Left colon (tissue), 2 donors: ENCODE measurements at regions not wholly inside any gene's neighbourhood (a gene's known extent, or its start where the extent isn't known, plus 50 kb on each side); places are given as distances from the start of the nearest gene placed in this dataset.
A peak's percentile ranks its signal among the peaks of the same experiment; 100 is the strongest.
"Not testable (repeated sequence)": the region's sequence is repeated elsewhere in the genome, so short reads cannot be mapped to it uniquely, and the experiment has no call there.

Experiments
- ATAC-seq: fragments of 200-7000 bp; cut with Tn5 transposase; one replicate; pipeline ENCODE4 v1.9.1; 2020; ENCODE audit warnings: mild to moderate bottlenecking, moderate library complexity
- DNase-seq, 2 donors: peaks; one replicate each; pipeline ENCODE4 v3.0.0-alpha.2; 2020
- intact Hi-C, 2 donors: fragments of 100-400 bp; cut with DNase I in 1 of 2; cut with micrococcal nuclease in 1 of 2; formaldehyde crosslinking; loops; one replicate each; pipeline versions ENCODE4 v1.11.2 to v1.14.0; 2022; cut with DNase I, micrococcal nuclease
- donor health status: DM: no; HTN: no; CAD: no.
- donor health status: DM: yes; HTN: yes; CAD: no.

DNA sequence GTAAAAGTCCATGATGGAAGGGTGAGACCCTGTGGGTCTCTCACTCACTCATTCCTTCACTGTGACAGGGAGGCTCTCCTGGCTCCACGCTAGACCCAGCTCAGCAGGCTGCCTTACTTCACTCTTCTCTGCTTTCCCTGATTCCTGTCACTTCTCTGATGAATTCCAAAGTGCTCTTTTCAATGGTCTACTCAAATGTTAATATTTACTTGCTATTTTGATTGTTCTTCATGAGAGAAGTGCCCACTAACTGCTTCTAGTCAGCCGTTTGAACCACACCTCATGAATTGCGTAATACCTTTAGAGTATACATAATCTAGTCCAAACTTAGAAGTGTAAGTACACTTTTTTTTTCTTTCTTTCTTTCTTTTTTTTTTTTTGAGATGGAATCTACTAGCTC lies 1350.2 kb upstream of the RAG2 start:
- DNase-seq, result no peak
- intact Hi-C loops, result no loop called here
- no peak for ATAC-seq

DNA sequence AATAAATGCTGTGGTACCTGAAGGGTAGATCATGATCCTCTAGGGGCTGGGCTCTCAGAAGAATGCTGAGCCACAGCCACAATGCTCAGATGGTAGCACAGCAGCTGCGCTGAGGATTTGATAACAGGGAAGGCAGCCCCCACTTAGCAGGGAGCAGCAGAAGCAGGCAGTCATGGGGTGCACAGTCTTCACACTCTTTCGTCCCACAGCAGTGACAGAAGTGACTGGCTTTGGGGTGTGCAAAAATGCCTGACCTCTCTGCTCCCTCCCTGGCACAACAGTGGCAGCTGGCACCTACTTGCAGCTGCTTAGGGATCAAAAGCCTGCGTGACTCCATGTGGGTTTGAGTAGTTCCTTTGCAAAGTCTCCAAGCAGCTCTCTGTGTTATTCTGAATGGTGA lies 1349.8 kb upstream of the RAG2 start:
- intact Hi-C loops, result no loop called here
- no peak for ATAC-seq
- no peak for DNase-seq

DNA sequence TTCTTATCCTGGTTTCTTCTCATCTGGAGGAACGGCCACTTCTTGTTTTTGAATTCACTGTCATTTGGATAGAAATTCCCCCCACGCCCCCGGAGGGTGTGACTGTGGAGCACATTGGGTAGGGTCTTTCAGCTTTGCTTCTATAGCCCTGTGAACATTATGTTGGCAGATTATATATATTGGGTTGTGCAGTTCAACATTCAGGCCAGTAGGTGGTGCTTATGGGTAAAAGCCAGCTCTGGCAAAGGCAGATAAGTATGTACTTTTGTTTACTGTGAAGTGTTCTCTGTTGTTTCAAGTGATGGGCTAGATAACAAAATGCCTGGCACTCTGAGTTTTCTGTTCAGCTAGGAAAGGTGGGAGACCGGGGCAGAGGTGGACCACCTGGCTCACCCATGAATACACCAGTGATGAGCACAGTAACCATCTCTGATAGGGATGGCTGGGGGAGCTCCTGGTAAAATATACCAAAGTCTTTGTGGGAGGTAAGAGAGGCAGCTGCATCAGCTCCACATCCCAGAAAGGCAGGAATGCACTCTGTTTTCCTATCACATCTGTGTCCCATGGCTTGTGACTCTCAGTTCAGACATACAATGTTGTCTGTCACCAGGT lies 1348.2 kb upstream of the RAG2 start:
- DNase-seq, result peak in 1 of 2 donors; percentile 11
- no peak for ATAC-seq
- intact Hi-C loops, result no loop called here

- intact Hi-C loops, result no loop called here
- ATAC-seq (no peak), DNase-seq (no peak)
Measured at GRCh38 chr11:37942081-37942480, 1344.0 kb upstream of the RAG2 start.

DNA sequence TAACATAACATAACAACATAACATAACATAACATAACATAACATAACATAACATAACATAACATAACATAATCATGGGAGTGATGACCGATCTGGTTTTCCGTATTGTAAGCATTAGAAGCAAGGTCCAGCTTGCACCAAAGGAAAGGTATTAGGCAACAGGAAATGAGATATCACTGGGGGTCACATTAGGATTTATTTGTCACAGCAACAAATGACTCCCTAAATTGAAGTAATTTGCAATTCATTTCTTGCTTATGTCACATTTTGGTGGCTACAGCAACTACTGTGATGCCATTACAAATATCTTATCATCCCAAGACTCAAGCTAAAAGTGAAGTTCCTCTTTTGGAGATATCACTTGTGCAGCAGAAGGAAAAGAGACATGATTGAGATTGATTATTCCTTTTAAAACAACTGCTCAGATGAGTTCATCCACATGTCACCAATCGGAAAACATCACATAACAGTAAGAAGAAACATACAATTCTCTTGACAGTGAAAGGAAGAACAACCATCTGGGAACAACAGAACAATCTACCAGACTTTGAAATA lies 1331.1 kb upstream of the RAG2 start:
- intact Hi-C loops, result no loop called here
- DNase-seq (no peak), ATAC-seq (no peak)

DNA sequence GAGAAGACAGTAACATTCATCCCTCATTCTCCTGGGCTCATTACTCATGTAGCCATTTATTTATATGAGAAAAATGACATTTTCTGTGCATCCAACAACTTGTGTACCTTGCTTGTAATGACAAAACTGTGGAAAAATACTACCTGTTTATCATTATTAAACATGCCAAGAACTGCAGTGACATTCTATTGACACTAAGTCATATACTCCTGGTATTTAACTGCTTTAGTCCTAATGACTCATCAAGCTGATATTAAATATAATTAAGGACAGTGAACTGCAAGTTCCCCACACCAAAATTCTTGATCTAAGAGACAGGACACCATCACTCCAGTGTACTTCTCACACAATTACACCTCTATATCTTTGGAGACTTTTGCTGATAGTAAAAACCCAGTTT lies 1328.7 kb upstream of the RAG2 start:
- ATAC-seq (no peak), DNase-seq (no peak)
- intact Hi-C loops, result no loop called here

GRCh38 chr11:37916331-37916730 lies 1318.3 kb upstream of the RAG2 start:
- ATAC-seq, result no peak
- no peak for DNase-seq
- intact Hi-C loops, result no loop called here

GRCh38 chr11:37914859-37915258 lies 1316.8 kb upstream of the RAG2 start:
- intact Hi-C loops, result no loop called here
- DNase-seq (no peak), ATAC-seq (no peak)

DNA sequence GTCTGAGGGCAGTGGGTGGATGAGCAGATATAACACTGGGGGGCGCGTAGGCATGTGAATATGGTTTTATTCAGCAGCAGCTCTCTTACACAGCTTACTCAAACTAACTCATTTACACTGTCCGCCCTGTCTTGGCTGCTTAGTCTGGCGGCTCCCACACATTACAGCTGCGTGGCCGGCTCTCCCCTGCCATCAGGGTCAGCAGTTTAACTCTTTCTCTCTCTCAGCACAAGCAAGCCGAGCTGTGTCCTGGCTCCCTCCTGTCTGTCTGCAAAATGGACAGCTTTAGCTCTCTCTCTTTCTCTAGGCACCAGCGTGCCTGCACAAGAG lies 1310.1 kb upstream of the RAG2 start:
- intact Hi-C loops, result no loop called here
- ATAC-seq (no peak), DNase-seq (no peak)

DNA sequence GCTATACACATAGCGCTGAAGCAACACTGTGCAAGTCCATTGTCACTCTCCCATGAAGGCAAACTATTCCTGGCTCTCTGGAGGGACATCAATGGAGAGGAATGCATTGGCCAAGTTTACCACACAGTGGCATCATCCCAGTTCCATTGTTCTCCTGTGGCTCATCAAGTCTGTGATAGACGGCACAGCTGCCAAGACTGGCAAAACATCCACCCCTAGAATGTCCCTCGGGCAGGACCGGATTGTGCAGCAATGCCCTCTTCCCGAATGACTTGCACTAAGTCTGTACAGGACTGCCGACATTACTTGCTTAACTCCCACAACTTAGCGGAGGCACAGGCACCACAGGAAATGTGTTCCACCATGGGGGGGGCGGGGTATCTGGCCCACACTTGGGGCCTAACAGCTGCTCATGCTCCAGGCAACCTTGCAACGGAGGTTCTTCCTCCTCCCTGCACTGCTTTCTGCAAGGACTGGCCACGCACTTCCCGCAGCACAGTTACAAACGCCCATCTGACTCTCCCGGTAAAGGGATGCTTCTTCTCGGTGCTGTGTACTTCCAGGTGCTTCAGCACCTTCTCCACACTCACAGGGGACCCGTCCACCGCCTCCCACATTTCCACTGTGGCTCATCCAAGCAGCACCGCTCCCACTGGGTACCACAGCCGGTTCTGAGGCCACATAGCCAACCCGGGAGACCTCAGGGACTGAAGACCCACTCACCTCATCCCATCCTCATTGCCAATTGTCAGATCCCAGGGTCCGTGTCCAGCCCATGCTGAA lies 1309.6 kb upstream of the RAG2 start:
- intact Hi-C loops, result no loop called here
- DNase-seq, result no peak

DNA sequence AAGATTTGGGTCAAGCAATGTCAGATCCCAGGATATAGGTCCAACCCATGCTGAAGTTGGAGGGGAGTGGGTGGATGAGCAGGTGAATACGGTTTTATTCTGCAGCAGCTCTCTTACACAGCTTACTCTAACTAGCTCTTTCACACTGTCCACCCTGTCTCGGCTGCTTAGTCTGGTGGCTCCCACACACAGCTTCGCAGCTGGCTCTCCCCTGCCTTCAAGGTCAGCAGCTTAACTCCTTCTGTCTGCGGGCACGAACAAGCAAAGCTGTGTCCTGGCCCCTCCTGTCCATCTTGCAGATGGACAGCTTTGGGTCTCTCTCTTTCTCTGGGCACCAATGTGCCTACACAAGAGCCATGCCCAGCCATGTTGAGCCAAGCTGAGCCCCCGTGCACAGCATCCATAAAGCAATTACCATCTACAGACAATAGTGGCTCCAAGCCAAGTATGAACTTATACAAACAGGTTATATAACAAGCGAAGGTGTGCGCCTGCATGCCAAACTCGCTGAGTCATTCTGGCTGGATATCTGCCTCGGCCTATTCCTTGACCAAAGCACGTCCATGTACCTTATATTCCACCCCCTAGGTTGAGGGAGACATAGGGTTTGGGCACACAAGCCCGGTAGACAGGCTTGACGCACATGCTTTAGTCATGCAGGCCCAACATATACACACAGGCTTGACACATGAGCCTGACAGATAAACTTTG lies 1307.8 kb upstream of the RAG2 start:
- peak in 1 of 2 donors; percentile 39 for DNase-seq

More for the DNA sequence above, 1309.6 kb upstream of the RAG2 start:
- ATAC-seq, result no peak

DNA sequence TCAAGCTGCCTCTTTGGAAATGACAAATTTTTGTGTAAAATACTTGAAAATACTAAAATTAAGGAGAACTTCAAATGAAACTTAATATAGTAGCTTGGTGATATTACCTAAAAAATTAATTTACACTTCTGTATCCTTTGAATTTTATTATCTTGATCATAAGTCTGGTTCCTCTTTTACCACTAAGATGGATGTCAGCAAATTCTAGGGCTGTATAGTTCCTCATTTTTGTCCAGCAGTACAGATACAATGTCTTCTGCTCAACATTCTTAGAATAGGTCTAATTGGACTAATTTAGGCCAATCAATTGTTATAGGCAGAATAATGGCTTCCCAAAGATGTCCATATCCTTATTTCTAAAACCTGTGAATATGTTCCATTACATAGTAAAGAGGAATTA lies 1298.0 kb upstream of the RAG2 start:
- ATAC-seq (no peak), DNase-seq (no peak)
- intact Hi-C loops, result no loop called here

More for the DNA sequence above, 1307.8 kb upstream of the RAG2 start:
- intact Hi-C loops, result no loop called here
- peak; percentile 35 for ATAC-seq

GRCh38 chr11:37881741-37882140 lies 1283.7 kb upstream of the RAG2 start:
- DNase-seq, result no peak
- intact Hi-C loops, result no loop called here
- no peak for ATAC-seq

GRCh38 chr11:37861671-37862070 lies 1263.6 kb upstream of the RAG2 start:
- intact Hi-C loops, result no loop called here
- ATAC-seq (no peak), DNase-seq (no peak)

GRCh38 chr11:37858806-37859537 lies 1260.9 kb upstream of the RAG2 start:
- ATAC-seq, intact Hi-C loops, DNase-seq: not testable (repeated sequence)

DNA sequence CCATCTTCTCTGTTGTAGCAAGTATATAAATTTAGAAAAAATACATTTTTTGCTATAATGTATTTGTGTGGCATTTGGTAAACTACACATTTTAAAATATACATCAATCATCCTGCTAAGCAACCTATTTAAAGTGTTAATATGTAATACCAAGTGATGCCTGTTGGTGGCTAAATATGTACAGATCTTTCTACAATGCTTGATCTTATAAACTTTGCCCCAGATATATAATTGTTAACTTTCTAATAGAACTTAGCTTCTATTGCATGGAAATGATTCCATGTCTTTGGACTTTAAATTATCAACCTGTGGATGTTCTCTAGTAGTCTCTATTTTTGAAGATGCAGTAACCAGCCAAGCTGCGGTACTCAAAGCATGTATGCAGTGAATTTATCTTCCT lies 1260.4 kb upstream of the RAG2 start:
- DNase-seq (no peak), ATAC-seq (no peak)
- intact Hi-C loops, result no loop called here

DNA sequence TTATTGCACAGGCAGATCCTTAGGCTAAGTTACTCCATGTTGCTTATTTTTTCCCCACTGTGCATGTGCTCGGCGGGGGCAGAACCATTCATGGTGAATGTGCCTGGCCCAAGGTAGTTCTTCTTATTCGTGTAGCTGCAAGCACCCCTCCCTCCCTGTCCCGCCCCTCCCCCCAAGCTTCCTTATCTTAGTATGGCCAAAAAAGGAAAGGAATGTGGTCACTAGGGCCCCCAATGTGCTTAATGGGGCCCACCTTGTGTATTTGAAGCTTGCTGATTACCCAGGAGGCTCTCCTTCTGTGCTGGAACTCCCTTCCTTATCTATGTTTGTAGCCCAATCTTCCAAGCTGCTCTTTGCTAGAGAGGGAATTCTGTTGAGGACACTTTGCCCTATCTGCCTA lies 1259.7 kb upstream of the RAG2 start:
- intact Hi-C loops, result no loop called here
- no peak for DNase-seq
- no peak for ATAC-seq

GRCh38 chr11:37849706-37850105 lies 1251.7 kb upstream of the RAG2 start:
- ATAC-seq, result no peak
- intact Hi-C loops, result no loop called here
- no peak for DNase-seq

DNA sequence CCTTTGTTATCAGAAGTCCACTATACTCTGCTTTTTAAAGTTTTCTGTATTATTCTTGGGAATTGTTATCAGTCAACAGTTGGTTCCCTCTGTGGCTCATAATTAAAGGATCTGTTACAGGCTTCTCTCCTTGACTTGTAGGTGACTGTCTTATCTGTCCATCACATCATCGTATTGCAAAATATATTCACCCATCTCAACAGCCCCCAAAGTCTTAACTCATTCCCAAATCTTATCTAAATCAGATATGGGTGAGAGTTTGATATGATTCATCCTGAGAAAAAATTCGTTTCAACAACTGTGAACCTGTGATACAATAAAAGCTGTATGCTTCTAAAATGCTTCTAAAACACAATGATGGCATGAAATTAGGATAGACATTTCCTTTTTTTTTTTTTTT lies 1245.6 kb upstream of the RAG2 start:
- DNase-seq (no peak), ATAC-seq (no peak)
- intact Hi-C loops, result no loop called here
